ENCODE measurements at regions not wholly inside any gene's neighbourhood (a gene's known extent, or its start where the extent isn't known, plus 50 kb on each side); places are given as distances from the start of the nearest gene placed in this dataset.

- H3K27ac ChIP-seq, result no peak overlapping the region
- TF ChIP-seq POLR2A (IDR thresholded peaks at IDR 0.05), result no peak
- TF ChIP-seq, protein P1, sequence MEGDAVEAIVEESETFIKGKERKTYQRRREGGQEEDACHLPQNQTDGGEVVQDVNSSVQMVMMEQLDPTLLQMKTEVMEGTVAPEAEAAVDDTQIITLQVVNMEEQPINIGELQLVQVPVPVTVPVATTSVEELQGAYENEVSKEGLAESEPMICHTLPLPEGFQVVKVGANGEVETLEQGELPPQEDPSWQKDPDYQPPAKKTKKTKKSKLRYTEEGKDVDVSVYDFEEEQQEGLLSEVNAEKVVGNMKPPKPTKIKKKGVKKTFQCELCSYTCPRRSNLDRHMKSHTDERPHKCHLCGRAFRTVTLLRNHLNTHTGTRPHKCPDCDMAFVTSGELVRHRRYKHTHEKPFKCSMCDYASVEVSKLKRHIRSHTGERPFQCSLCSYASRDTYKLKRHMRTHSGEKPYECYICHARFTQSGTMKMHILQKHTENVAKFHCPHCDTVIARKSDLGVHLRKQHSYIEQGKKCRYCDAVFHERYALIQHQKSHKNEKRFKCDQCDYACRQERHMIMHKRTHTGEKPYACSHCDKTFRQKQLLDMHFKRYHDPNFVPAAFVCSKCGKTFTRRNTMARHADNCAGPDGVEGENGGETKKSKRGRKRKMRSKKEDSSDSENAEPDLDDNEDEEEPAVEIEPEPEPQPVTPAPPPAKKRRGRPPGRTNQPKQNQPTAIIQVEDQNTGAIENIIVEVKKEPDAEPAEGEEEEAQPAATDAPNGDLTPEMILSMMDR (IDR thresholded peaks at IDR 0.05), result no peak
- no peaks in the 10 kb centered on the region for H3K27me3 ChIP-seq
- no peak for DNase-seq
- 56 to 82% methylated on average over 3 of the region's 3 CpGs for WGBS, 2 donors
- no peaks in the 10 kb centered on the region for H3K36me3 ChIP-seq
- no peaks in the 10 kb centered on the region for H3K9me3 ChIP-seq
- intact Hi-C loops (cut with DNase I), result no loop called here
- H3K4me3 ChIP-seq, result no peak overlapping the region
- H3K4me1 ChIP-seq, result no peaks in the 10 kb centered on the region
These were observed 74.5 kb upstream of the EOLA2 start for GRCh38 chrX:150012647-150013381.

DNA sequence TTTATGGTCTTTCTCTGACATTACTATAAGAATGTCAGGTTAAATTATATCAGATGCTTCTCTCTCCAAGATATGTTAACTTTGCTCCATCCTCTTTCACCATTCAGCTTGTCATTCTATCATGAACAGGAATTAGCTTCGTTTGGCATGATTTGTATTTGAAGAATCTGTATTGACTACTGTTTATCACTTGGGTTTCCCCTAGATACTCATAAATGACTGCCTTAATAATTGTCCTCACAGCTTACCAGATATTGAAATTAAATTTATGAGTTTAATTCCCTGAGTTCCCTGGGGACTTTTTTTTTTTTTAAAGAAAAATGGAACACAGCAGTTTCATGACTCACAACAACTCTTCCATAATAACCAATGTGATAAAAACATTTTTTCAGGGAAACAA lies 76.2 kb upstream of the EOLA2 start:
- TF ChIP-seq, protein P1 (IDR thresholded peaks at IDR 0.05), result no peak
- TF ChIP-seq POLR2A (IDR thresholded peaks at IDR 0.05), result no peak
- Histone ChIP-seq H3K4me3 (no peak overlapping the region), H3K9me3 (no peaks in the 10 kb centered on the region), H3K27me3 (no peaks in the 10 kb centered on the region), H3K4me1 (no peaks in the 10 kb centered on the region), H3K27ac (no peak overlapping the region), H3K36me3 (no peaks in the 10 kb centered on the region)
- no peak for DNase-seq
- whole genome bisulfite sequencing, 2 donors, result 36 to 100% methylated on average over 1 of the region's 1 CpG
- intact Hi-C loops (cut with DNase I), result no loop called here

DNA sequence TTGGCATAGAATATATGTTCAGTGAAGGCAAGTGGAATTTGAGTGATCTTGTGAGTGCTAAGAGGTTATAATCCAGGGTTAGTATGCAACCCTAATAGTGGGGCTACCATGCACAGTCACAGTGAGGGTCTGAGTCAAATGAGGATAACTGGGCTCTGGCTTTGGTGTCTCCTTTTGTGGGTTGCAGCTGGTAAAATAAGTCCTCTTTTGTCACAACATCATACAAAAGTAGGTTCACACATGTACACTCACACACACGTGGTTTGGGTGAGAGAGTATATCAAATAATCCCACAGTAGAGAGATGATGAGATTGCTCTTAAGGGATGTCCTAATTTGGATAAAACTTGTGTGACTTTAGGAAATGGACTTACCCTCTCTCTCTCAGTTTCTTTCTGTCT lies 79.6 kb upstream of the EOLA2 start:
- Histone ChIP-seq H3K9me3 (no peaks in the 10 kb centered on the region), H3K27me3 (no peaks in the 10 kb centered on the region), H3K36me3 (no peaks in the 10 kb centered on the region), H3K27ac (no peak overlapping the region), H3K4me1 (no peaks in the 10 kb centered on the region), H3K4me3 (no peak overlapping the region)
- WGBS, 2 donors, result 37 to 86% methylated on average over 1 of the region's 1 CpG
- TF ChIP-seq, protein P1 (IDR thresholded peaks at IDR 0.05), result no peak
- TF ChIP-seq POLR2A (IDR thresholded peaks at IDR 0.05), result no peak
- no peak for DNase-seq
- intact Hi-C loops (cut with DNase I), result no loop called here

GRCh38 chrX:150018931-150019361 lies 80.7 kb upstream of the EOLA2 start:
- 73 to 80% methylated on average over 1 to 2 of the region's 2 CpGs for WGBS, 2 donors
- TF ChIP-seq, protein P1 (IDR thresholded peaks at IDR 0.05), result no peak
- DNase-seq, result no peak
- Histone ChIP-seq H3K27ac (no peak overlapping the region), H3K4me3 (no peak overlapping the region), H3K27me3 (no peaks in the 10 kb centered on the region), H3K4me1 (no peaks in the 10 kb centered on the region), H3K36me3 (no peaks in the 10 kb centered on the region), H3K9me3 (no peaks in the 10 kb centered on the region)
- intact Hi-C loops (cut with DNase I), result no loop called here

DNA sequence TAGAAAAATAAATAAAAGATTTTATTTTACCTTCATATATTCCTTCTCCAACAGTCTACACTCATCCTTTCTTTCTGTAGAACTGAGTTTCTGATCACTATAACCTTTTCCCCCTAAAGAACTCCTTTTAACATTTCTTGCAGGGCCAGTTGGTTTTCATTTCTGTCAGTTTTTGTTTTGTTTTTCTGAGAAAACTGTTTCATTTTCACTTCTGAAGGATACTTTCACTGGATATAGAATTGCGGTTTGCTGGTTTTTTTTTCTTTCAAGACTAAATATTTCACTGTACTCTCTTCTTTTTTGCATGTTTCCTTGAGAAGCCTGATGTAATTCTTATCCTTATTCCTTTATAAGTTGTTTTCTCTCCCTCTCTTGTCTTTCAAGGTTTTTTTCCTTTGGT lies 90.4 kb upstream of the EOLA2 start:
- intact Hi-C loops (cut with DNase I), result no loop called here
- 31 to 53% methylated on average over 1 of the region's 1 CpG for WGBS, 2 donors

More for the DNA sequence above, 90.4 kb upstream of the EOLA2 start:
- DNase-seq, result no peak
- H3K27ac ChIP-seq, result no peak overlapping the region
- no peak for TF ChIP-seq POLR2A (IDR thresholded peaks at IDR 0.05)
- no peaks in the 10 kb centered on the region for H3K36me3 ChIP-seq
- H3K4me3 ChIP-seq, result no peak overlapping the region
- no peaks in the 10 kb centered on the region for H3K27me3 ChIP-seq
- peaks cover 0 to 12% (median 2%) of the 10 kb centered on the region in 3 donors for H3K4me1 ChIP-seq
- H3K9me3 ChIP-seq, result no peaks in the 10 kb centered on the region
